Ovary (tissue), 3 donors: ENCODE measurements at regions not wholly inside any gene's neighbourhood (a gene's known extent, or its start where the extent isn't known, plus 50 kb on each side); places are given as distances from the start of the nearest gene placed in this dataset.

Source experiments
- CTCF ChIP-seq, 3 donors: fragments of 450-650 bp in 2 of 3; fragments of 200-600 bp in 1 of 3; IDR thresholded peaks; one replicate each; pipeline versions ENCODE4 v1.5.1 to v1.8.0; 2016 to 2022; ENCODE audit warnings: antibody characterized with exemption in 3 of 3, mild to moderate bottlenecking in 1 of 3
- POLR2A ChIP-seq: fragments of 450-650 bp; IDR thresholded peaks from one replicate; pipeline ENCODE4 v1.6.1; 2017; ENCODE audit warnings: antibody characterized with exemption, mild to moderate bottlenecking, moderate library complexity
- donor health status: DM: no; HTN: no; CAD: no.

- TF ChIP-seq CTCF (IDR thresholded peaks at IDR 0.05) (no peak), POLR2A (no peak)
Observed at GRCh38 chr7:57308631-57309408, 141.2 kb upstream of the ZNF716 start.
